ENCODE measurements at regions not wholly inside any gene's neighbourhood (a gene's known extent, or its start where the extent isn't known, plus 50 kb on each side); places are given as distances from the start of the nearest gene placed in this dataset.

GRCh38 chr7:110209884-110210283 lies 881.0 kb upstream of the LRRN3 start:
- Histone ChIP-seq H3K4me1 (ENCODE audit: insufficient read depth, low read length) (no peaks in the 10 kb centered on the region), H2AFZ (ENCODE audit: low read length) (no peak overlapping the region), H3K9ac (ENCODE audit: low read length) (no peak overlapping the region), H3F3A (ENCODE audit: low read length, unreplicated experiment) (no peaks in the 10 kb centered on the region), H3K9me3 (ENCODE audit: low read length) (no peaks in the 10 kb centered on the region), H3K79me2 (ENCODE audit: low read length) (no peaks in the 10 kb centered on the region), H3K36me3 (ENCODE audit: low read depth, low read length) (no peaks in the 10 kb centered on the region), H3K27ac (ENCODE audit: low read length) (no peak overlapping the region), H4K20me1 (ENCODE audit: low read length) (no peaks in the 10 kb centered on the region), H3K4me3 (ENCODE audit: low read length) (no peak overlapping the region), H3K9me2 (replicated peaks; ENCODE audit: low read length) (no peaks in the 10 kb centered on the region), H3K4me2 (ENCODE audit: low read length) (no peak overlapping the region), H3K27me3 (ENCODE audit: low read length) (no peaks in the 10 kb centered on the region)
- DNase-seq (peak; percentile 5), ATAC-seq (peak; percentile 62)
- no TSS peak for BruUV-seq (replicated peaks)
- ChIA-PET CTCF (no interaction called here), POLR2A (ENCODE audit: unreplicated experiment) (interaction anchor here (0.6 kb wide), 1 partner anchor 742 kb away, joined by 3 read pairs; no protein-coding TSS in a partner anchor)
- intact Hi-C loops (cut with micrococcal nuclease) = no loop called here
- no peak for TF ChIP-seq EZH2 (IDR thresholded peaks at IDR 0.05; ENCODE audit: low read length, unreplicated experiment)
- TF ChIP-seq CTCF (conservative IDR thresholded peaks at IDR 0.05; ENCODE audit: low read depth, low read length) = no peak
- no peak for TF ChIP-seq EZH2phosphoT487 (IDR thresholded peaks at IDR 0.05; ENCODE audit: borderline replicate concordance, low read length)

- no peak for ATAC-seq
- no peak overlapping the region for H3K4me3 ChIP-seq (ENCODE audit: low read length)
These were observed 879.9 kb upstream of the LRRN3 start for GRCh38 chr7:110210941-110211608.

More at GRCh38 chr7:110210941-110211608, 879.9 kb upstream of the LRRN3 start:
- Histone ChIP-seq H3K9ac (ENCODE audit: low read length) (no peak overlapping the region), H3F3A (ENCODE audit: low read length, unreplicated experiment) (no peaks in the 10 kb centered on the region), H3K79me2 (ENCODE audit: low read length) (no peaks in the 10 kb centered on the region), H2AFZ (ENCODE audit: low read length) (no peak overlapping the region), H3K4me2 (ENCODE audit: low read length) (no peak overlapping the region), H3K9me3 (ENCODE audit: low read length) (no peaks in the 10 kb centered on the region), H4K20me1 (ENCODE audit: low read length) (no peaks in the 10 kb centered on the region), H3K27ac (ENCODE audit: low read length) (no peak overlapping the region), H3K4me1 (ENCODE audit: insufficient read depth, low read length) (no peaks in the 10 kb centered on the region), H3K9me2 (replicated peaks; ENCODE audit: low read length) (no peaks in the 10 kb centered on the region), H3K27me3 (ENCODE audit: low read length) (no peaks in the 10 kb centered on the region), H3K36me3 (ENCODE audit: low read depth, low read length) (no peaks in the 10 kb centered on the region)
- POLR2A ChIA-PET (ENCODE audit: unreplicated experiment) = no interaction called here
- intact Hi-C loops (cut with micrococcal nuclease) = no loop called here
- no TSS peak for BruUV-seq (replicated peaks)
- no peak for DNase-seq
- CTCF ChIA-PET = no interaction called here
- TF ChIP-seq CTCF (conservative IDR thresholded peaks at IDR 0.05; ENCODE audit: low read depth, low read length) (no peak), EZH2 (IDR thresholded peaks at IDR 0.05; ENCODE audit: low read length, unreplicated experiment) (no peak), EZH2phosphoT487 (IDR thresholded peaks at IDR 0.05; ENCODE audit: borderline replicate concordance, low read length) (no peak)

Measured in PC-3 (cell line).